Endothelial cell of umbilical vein (primary cell): ENCODE measurements at regions not wholly inside any gene's neighbourhood (a gene's known extent, or its start where the extent isn't known, plus 50 kb on each side); places are given as distances from the start of the nearest gene placed in this dataset.

Experiments
- BruUV-seq: library from RNA; stranded (reverse); fragments of 400-500 nt; replicated peaks from 2 replicates; lab custom pipeline; 2021; lab: Mats Ljungman, UMichigan
- CTCF ChIA-PET: fragments of 300-600, 350-600 bp; sonication (Branson Sonifier 250); formaldehyde crosslinking; loops from one replicate; lab custom pipeline; 2021; ENCODE audit warnings: antibody characterized with exemption, inconsistent platforms; lab: Charles Lee
- POLR2A ChIA-PET: fragments of 300-600, 350-600 bp; sonication (Branson Sonifier 250); formaldehyde crosslinking; loops from one replicate; lab custom pipeline; 2021; ENCODE audit warnings: antibody characterized with exemption, inconsistent platforms; lab: Charles Lee
- DNase-seq: peaks from one replicate; pipeline ENCODE4 v3.0.0-alpha.2; 2011; ENCODE audit warnings: low read depth, low spot score
- FAIRE-seq: peaks from 2 replicates; lab custom pipeline; 2011; peaks lifted over from hg19 to GRCh38; lab: Jason Lieb, UNC
- H2AFZ ChIP-seq: 2 replicates; pipeline ENCODE4 v1.6.0; 2012; ENCODE audit warnings: low read depth, low read length, control low read depth, inconsistent platforms
- H3K27ac ChIP-seq: 2 replicates; pipeline ENCODE4 v1.5.1; 2011; ENCODE audit warnings: low read depth, mild to moderate bottlenecking, control low read depth, low read length, moderate library complexity; ENCODE audit not compliant: insufficient read depth
- H3K27me3 ChIP-seq, 2 experiments: 2 replicates each; pipeline versions ENCODE4 v1.6.0 to v1.6.1; 2011; ENCODE audit warnings: low read length in 2 of 2, mixed read lengths in 1 of 2; ENCODE audit not compliant: control insufficient read depth in 2 of 2, insufficient read depth in 2 of 2
- H3K36me3 ChIP-seq, 2 experiments: 2 replicates in 1 of 2; 3 replicates in 1 of 2; pipeline ENCODE4 v1.5.1; 2011; ENCODE audit warnings: low read length in 2 of 2, mild to moderate bottlenecking in 1 of 2, moderate library complexity in 1 of 2; ENCODE audit not compliant: control insufficient read depth in 2 of 2, insufficient read depth in 2 of 2; ENCODE audit errors: extremely low read depth in 1 of 2
- H3K4me1 ChIP-seq: 3 replicates; pipeline ENCODE4 v1.5.1; 2011; ENCODE audit warnings: mild to moderate bottlenecking, low read length; ENCODE audit not compliant: control insufficient read depth, insufficient read depth; ENCODE audit errors: extremely low read depth
- H3K4me2 ChIP-seq: 2 replicates; pipeline ENCODE4 v1.6.1; 2011; ENCODE audit warnings: low read length, control low read depth, mixed read lengths; ENCODE audit not compliant: insufficient read depth
- H3K4me3 ChIP-seq, 3 experiments: fragments of 200-600 bp in 1 of 3; sonication (generic), shearing (Covaris generic) in 1 of 3; replicated peaks in 1 of 3; 2 replicates each; pipeline ENCODE4 v1.5.1; 2011 to 2016; ENCODE audit warnings: control low read depth in 3 of 3, low read length in 3 of 3, mild to moderate bottlenecking in 2 of 3, inconsistent platforms in 1 of 3, low read depth in 1 of 3, moderate library complexity in 1 of 3; ENCODE audit not compliant: insufficient read depth in 1 of 3
- H3K79me2 ChIP-seq: 2 replicates; pipeline ENCODE4 v1.6.0; 2012; ENCODE audit warnings: low read length, inconsistent platforms; ENCODE audit not compliant: control insufficient read depth, insufficient read depth
- H3K9ac ChIP-seq: replicated peaks from 2 replicates; pipeline ENCODE3; 2011; ENCODE audit warnings: low read length, control low read depth; ENCODE audit not compliant: insufficient read depth; ENCODE audit errors: extremely low read depth
- H3K9me1 ChIP-seq: replicated peaks from 3 replicates; pipeline ENCODE4 v1.6.0; 2011; ENCODE audit warnings: mild to moderate bottlenecking, low read length; ENCODE audit not compliant: control insufficient read depth, insufficient read depth; ENCODE audit errors: extremely low read depth
- H3K9me3 ChIP-seq: replicated peaks from 2 replicates; pipeline ENCODE4 v1.5.1; 2012; ENCODE audit warnings: low read length, inconsistent platforms; ENCODE audit not compliant: control insufficient read depth, insufficient read depth
- H4K20me1 ChIP-seq: replicated peaks from 2 replicates; pipeline ENCODE3; 2011; ENCODE audit warnings: mild to moderate bottlenecking, low read length; ENCODE audit not compliant: control insufficient read depth, insufficient read depth; ENCODE audit errors: extremely low read depth
- CTCF ChIP-seq, 2 donors: IDR thresholded peaks; 1 replicate in 1 of 2; 2 replicates in 1 of 2; pipeline ENCODE4 v1.5.1; 2011; ENCODE audit warnings: low read length in 2 of 2, mild to moderate bottlenecking in 2 of 2, moderate library complexity in 2 of 2, control low read depth in 1 of 2, inconsistent platforms in 1 of 2, low read depth in 1 of 2; ENCODE audit not compliant: insufficient read depth in 1 of 2; ENCODE audit errors: extremely low read depth in 1 of 2
- EZH2 ChIP-seq: IDR thresholded peaks from 2 replicates; pipeline ENCODE4 v1.6.1; 2012; ENCODE audit warnings: borderline replicate concordance, low read depth, mild to moderate bottlenecking, moderate library complexity, low read length, inconsistent platforms; ENCODE audit not compliant: severe bottlenecking
- FOS ChIP-seq: IDR thresholded peaks from 2 replicates; pipeline ENCODE4 v1.6.1; 2011; ENCODE audit warnings: mild to moderate bottlenecking, low read length, moderate library complexity, borderline replicate concordance; ENCODE audit not compliant: insufficient read depth
- GATA2 ChIP-seq: IDR thresholded peaks from 2 replicates; pipeline ENCODE4 v1.7.0; 2011; ENCODE audit warnings: low read depth, mild to moderate bottlenecking, moderate library complexity, mixed read lengths, low read length; ENCODE audit not compliant: insufficient read length, insufficient read depth
- JUN ChIP-seq: IDR thresholded peaks from 2 replicates; pipeline ENCODE4 v1.6.1; 2011; ENCODE audit warnings: borderline replicate concordance, low read depth; ENCODE audit not compliant: insufficient read length, insufficient read depth
- MAX ChIP-seq: IDR thresholded peaks from 2 replicates; pipeline ENCODE4 v1.6.1; 2011; ENCODE audit not compliant: insufficient read depth, insufficient read length
- MYC ChIP-seq: IDR thresholded peaks from one replicate; pipeline ENCODE4 v1.6.1; 2011; ENCODE audit warnings: mild to moderate bottlenecking, low read depth, low read length
- POLR2A ChIP-seq: IDR thresholded peaks from 2 replicates; pipeline ENCODE4 v1.6.1; 2012; ENCODE audit warnings: low read depth, mild to moderate bottlenecking, control low read depth, low read length
- dilution Hi-C: fragments of 300-500 bp; cut with MboI; formaldehyde crosslinking; loops from one replicate; pipeline ENCODE4 v1.15.0; 2019; ENCODE audit warnings: low sequenced_read_pairs; ENCODE audit not compliant: extremely low pct_ligation_motif_present
- intact Hi-C: fragments of 100-400 bp; cut with micrococcal nuclease; formaldehyde crosslinking; loops from one replicate; pipeline ENCODE4 v1.10.0; 2022

GRCh38 chr1:96989302-96989701 is 267.7 kb downstream of the PTBP2 start:
- Histone ChIP-seq H3K4me1 (no peaks in the 10 kb centered on the region), H2AFZ (no peak overlapping the region), H3K36me3 (no peaks in the 10 kb centered on the region), H3K27ac (no peak overlapping the region), H4K20me1 (no peaks in the 10 kb centered on the region), H3K4me3 (no peak overlapping the region), H3K9me1 (no peaks in the 10 kb centered on the region), H3K4me2 (no peak overlapping the region), H3K9me3 (no peaks in the 10 kb centered on the region), H3K9ac (no peak overlapping the region), H3K79me2 (no peaks in the 10 kb centered on the region), H3K27me3 (no peaks in the 10 kb centered on the region)
- intact Hi-C loops: no loop called here
- CTCF ChIA-PET: no interaction called here
- no peak for TF ChIP-seq POLR2A
- no peak for TF ChIP-seq GATA2
- no peak for TF ChIP-seq CTCF (IDR thresholded peaks at IDR 0.05; ENCODE audit: extremely low read depth in 1 of 2, insufficient read depth in 1 of 2, low read depth in 1 of 2, low read length in 2 of 2)
- no peak for TF ChIP-seq MYC
- no peak for TF ChIP-seq EZH2
- no peak for TF ChIP-seq FOS
- no peak for TF ChIP-seq JUN
- TF ChIP-seq MAX: no peak
- DNase-seq (no peak), FAIRE-seq (no peak)
- dilution Hi-C loops: no loop called here
- POLR2A ChIA-PET: no interaction called here
- no TSS peak for BruUV-seq
